Activated gamma-delta T cell treated with anti-CD3 and anti-CD28 coated beads, Interleukin-2, amount 50 U/mL, for 16 hours (primary cell): ENCODE measurements at regions not wholly inside any gene's neighbourhood (a gene's known extent, or its start where the extent isn't known, plus 50 kb on each side); places are given as distances from the start of the nearest gene placed in this dataset.
"Not testable (repeated sequence)": the region's sequence is repeated elsewhere in the genome, so short reads cannot be mapped to it uniquely, and the experiment has no call there.

Source experiments
- DNase-seq: peaks from one replicate; pipeline ENCODE4 v3.0.0-alpha.2; 2020; ENCODE audit warnings: low read depth

DNA sequence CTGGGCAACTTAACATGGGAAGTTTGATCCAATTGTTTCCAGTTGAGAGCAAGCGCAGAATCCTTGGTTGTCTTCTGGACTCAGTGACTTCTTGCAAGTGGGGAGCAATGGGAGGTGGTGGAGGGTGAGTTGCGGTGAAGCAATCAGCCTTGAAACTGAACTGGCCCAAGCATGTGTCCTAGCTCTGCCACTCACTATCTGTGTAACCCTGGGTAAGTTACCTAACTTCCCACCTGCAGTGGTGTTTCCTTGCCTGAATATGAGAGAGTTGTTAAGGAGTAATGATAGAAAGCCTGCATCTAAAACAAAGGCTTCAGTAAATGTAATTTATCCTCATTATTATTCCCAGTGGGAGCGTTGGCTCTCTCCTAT lies 132.5 kb upstream of the NFIA start:
- DNase-seq, result no peak

DNA sequence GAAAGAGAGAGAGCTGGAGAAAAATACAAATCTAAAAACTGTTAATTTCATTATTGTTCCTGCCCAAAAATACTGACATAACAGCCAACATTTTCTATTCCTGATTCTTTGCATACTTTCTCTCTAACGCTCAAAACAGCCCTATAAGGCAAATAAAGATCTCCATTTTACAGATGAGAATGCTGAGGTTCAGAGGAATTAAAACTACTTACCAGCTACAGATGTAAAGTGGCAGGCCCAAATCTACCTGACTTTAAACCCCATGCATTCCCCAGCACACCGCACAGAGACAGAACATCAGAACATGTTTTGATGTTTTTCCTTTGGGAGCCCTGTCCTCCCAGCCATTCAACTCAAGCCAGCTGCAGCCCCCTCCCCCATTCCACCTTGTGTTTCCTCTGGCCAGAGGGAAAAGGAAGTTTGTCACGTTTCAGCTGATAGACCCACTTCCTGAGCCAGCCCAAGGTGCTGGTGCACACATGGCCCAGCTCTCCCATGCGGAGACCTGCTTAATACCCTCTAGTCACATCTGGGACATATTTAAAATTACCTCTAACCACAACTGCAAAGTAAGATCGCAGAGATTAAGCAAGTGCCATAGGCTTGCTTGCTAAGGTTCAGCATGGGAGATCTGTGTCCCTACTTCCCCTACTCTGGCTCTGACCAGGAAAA lies 133.1 kb upstream of the NFIA start:
- DNase-seq, result no peak

DNA sequence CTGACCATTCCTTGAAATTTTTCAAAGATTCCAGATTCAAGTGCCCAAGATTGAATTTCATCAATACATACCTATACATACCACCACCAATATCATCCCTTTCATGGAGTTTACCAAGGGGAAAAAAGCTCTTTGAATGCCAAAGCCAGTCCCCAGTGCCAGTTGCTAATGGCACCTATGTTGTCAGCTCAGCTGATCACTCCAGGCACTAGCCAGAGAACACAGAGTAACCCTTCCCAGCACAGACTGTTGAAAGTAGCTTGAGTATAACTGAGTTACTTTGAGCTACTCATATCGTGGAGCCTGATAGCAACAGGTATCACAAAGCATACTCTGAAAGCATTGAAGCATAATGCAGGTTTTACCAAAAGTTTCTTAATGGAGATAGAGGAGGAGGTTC lies 133.9 kb upstream of the NFIA start:
- DNase-seq, result no peak

DNA sequence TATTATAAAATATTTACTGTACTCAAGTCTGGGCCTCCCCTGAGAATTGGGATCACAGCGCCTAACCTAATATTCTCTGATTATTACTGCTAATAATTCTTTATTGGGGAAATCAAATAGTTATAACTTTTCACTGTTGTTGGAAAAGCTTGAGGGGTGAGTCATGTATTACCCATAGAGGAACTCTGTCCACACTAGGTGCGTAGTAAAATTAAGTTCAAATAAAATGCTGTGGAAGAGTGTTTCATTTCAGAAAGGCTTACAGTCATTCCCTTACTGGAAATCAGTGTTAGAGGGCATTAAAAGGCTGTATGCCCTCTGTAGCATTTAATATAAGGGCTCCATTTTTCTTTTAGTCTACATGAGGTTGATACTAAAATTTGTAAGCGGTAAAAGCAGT lies 135.0 kb upstream of the NFIA start:
- DNase-seq, result no peak

GRCh38 chr1:60942896-60943638 lies 139.3 kb upstream of the NFIA start:
- no peak for DNase-seq

GRCh38 chr1:60942291-60942690 lies 140.1 kb upstream of the NFIA start:
- no peak for DNase-seq

DNA sequence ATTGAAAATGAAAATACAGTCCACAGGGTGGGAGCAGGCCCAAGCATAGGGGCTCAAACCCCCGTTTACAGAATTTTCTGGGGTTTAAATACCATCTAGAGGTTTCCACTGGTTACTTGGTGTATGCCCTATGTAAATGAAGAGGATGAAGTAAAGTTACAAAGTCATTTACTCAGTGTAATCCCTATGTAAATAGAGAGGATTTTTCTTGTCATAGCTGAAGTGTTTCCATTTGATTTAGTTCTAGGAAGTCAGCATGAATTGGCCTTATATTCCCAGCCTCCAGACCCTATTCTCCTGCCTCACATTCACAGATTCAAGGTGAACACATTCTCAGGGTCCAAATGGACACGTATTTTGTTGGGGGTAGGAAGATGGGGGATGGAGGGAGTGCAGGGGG lies 141.7 kb upstream of the NFIA start:
- not testable (repeated sequence) for DNase-seq

DNA sequence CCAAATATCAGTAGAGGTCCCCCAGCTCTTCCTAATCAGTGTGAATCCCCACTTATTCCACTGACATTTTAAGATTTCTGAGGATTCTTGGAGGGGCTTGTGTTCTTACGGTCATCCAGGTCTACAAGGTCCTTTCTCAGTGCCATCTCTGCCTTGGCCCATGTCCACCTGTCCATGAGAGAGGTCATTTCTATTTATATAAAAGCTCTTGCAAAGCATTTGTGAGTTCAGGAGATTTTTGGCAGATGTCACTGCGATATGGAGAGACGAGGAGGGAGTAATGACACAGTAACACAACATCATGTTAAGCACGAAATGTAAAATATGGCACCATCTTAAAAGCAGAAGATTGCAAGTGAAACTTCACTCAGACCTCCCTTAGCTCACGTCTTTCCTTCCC lies 144.6 kb upstream of the NFIA start:
- DNase-seq, result no peak

DNA sequence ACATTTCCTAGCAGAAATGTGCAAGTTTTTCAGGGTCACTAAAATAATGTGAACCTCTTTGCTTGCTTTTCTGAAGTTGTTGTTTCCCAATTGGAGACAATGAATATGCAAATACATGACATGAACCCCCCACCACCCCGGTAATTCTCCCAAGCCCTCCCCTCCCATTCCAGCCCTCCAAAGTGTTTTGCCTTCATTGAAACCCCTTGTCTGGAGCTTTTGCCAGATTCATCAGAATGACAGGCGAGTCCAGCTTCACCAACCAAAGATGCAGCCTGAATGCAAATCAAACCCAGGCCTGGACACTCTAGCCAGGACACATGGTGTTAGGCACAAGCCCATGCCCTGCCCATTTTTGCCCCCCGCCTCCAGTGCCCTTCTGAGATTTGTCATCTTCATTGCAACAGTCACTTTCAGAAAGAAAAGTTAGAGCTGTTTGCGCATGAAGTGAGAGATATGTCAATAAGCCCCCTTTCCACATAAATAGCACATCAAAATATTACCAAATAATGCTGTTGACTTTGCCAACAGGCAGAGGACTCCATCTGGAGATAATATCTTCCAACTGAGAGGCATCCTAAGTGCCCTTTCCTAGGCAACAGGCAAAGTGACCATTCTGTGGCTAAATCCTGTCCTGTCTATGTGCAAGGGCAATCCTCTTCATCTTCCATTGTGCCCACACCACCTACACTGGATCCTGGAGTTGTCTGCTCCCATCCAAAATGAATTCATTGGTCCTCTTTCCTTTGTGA lies 145.6 kb upstream of the NFIA start:
- DNase-seq, result no peak

DNA sequence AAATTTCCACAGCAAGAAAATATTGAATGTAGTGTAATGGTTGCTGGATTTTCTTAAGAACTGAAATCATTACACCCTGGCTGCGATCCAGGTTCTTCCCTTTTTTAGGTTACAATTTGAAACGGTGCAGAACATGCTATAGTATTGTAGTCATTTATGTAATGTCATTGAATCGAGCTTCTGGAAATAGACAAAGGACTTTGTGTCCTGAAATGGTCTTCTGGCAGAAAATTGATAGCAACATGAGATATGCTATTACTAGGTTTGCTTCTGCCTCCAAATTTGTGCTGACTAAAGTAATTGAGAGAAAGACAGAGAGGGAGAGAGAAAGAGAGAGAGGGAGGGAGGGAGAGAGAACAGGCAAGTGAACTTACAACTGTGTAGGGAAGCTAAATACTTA lies 146.2 kb upstream of the NFIA start:
- DNase-seq, result no peak

GRCh38 chr1:60935599-60936110 lies 146.7 kb upstream of the NFIA start:
- DNase-seq, result no peak

DNA sequence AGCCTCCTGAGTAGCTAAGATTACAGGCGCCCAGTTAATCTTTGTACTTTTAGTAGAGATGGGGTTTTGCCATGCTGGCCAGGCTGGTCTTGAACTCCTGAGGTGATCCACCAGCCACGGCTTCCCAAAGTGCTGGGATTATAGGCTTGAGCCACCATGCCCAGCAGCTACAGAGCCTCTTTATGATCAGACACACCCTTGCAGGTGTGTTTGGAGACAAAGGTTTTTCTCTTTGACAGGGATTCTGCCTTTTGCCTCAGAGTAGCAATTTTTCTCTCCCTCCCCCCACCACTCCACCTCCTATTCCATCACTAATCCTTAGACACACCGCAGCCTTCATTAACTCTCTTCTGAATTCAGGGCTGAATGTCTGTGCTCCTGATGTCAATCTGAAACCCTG lies 152.2 kb upstream of the NFIA start:
- DNase-seq, result no peak

- DNase-seq, result no peak
Measured at GRCh38 chr1:60924964-60925798, 157.2 kb upstream of the NFIA start.

DNA sequence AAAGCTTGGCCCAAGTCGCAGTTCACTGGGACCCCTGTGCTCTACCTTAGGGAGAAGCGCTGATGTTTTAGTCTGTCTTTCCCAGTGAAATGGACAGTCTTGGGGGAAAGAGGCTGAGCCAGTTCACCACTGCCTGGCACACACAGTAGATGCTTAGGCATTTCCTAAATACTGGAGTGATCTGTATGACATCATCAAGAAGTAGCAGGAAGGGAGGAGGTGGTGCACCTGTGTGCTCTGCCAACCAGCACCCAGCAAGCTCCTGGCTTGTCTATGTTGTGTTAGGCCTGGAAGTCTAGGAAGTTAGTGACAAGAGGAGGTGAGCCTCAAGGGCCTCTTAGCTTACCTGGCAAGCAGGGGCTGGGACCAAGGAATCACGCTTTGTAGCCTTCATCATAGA lies 158.2 kb upstream of the NFIA start:
- no peak for DNase-seq

GRCh38 chr1:60923389-60924087 lies 158.8 kb upstream of the NFIA start:
- DNase-seq, result no peak

DNA sequence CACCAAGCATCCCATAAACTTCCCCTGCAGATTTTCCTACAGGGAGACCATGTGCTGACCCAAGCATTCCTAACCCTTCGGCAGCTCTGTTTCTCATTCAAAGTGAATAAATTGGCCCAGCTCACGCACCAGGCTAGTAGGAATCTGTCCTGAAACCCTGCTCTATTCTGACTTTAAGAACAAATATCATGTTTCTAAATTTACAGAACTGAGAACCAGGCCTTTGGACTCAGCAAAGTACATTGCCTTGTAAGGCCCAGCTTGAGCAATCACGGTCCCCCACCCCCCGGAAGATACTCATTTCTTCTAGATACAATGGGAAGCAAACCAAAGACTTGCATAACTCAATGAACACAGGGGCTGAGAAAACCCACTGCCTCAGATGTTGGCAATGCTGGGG lies 160.1 kb upstream of the NFIA start:
- DNase-seq, result no peak

GRCh38 chr1:60921175-60921574 lies 161.2 kb upstream of the NFIA start:
- DNase-seq, result no peak

GRCh38 chr1:60920561-60920960 lies 161.8 kb upstream of the NFIA start:
- no peak for DNase-seq

- no peak for DNase-seq
Measured at GRCh38 chr1:60918867-60919266, 163.5 kb upstream of the NFIA start.

- DNase-seq, result no peak
Measured at GRCh38 chr1:60916906-60917305, 165.5 kb upstream of the NFIA start.

- no peak for DNase-seq
Measured at GRCh38 chr1:60916199-60916598, 166.2 kb upstream of the NFIA start.

- DNase-seq, result no peak
Measured at GRCh38 chr1:60915441-60915840, 166.9 kb upstream of the NFIA start.
